ENCODE measurements at regions not wholly inside any gene's neighbourhood (a gene's known extent, or its start where the extent isn't known, plus 50 kb on each side); places are given as distances from the start of the nearest gene placed in this dataset.

GRCh38 chr18:70673831-70674230 is 385.0 kb downstream of the SOCS6 start:
- no peak overlapping the region for H3K4me3 ChIP-seq
- no peaks in the 10 kb centered on the region for H3K36me3 ChIP-seq
- peaks cover 0 to 12% of the 10 kb centered on the region in 2 donors for H3K9me3 ChIP-seq
- no peaks in the 10 kb centered on the region for H3K27me3 ChIP-seq
- DNase-seq (no peak), ATAC-seq (no peak)
- H3K4me1 ChIP-seq, result no peaks in the 10 kb centered on the region
- no peak overlapping the region for H3K27ac ChIP-seq
- no peak for TF ChIP-seq CTCF (IDR thresholded peaks at IDR 0.05)
- intact Hi-C loops (cut with DNase I), result no loop called here

GRCh38 chr18:70672581-70672980 is 383.7 kb downstream of the SOCS6 start:
- Histone ChIP-seq H3K4me3 (no peak overlapping the region), H3K36me3 (no peaks in the 10 kb centered on the region), H3K9me3 (peaks cover 0 to 16% of the 10 kb centered on the region in 2 donors), H3K4me1 (no peaks in the 10 kb centered on the region), H3K27ac (no peak overlapping the region), H3K27me3 (no peaks in the 10 kb centered on the region)
- DNase-seq, result no peak
- TF ChIP-seq CTCF (IDR thresholded peaks at IDR 0.05), result no peak
- no peak for ATAC-seq
- intact Hi-C loops (cut with DNase I), result no loop called here

- ATAC-seq (no peak), DNase-seq (no peak)
- H3K36me3 ChIP-seq, result no peaks in the 10 kb centered on the region
- H3K27ac ChIP-seq, result no peak overlapping the region
- peaks cover 0 to 18% of the 10 kb centered on the region in 2 donors for H3K9me3 ChIP-seq
- intact Hi-C loops (cut with DNase I), result no loop called here
- no peaks in the 10 kb centered on the region for H3K27me3 ChIP-seq
- no peak overlapping the region for H3K4me3 ChIP-seq
- H3K4me1 ChIP-seq, result no peaks in the 10 kb centered on the region
- no peak for TF ChIP-seq CTCF (IDR thresholded peaks at IDR 0.05)
These were observed 383.2 kb downstream of the SOCS6 start for GRCh38 chr18:70671889-70672565.

- ATAC-seq (no peak), DNase-seq (no peak)
- Histone ChIP-seq H3K4me3 (no peak overlapping the region), H3K9me3 (peaks cover 0 to 25% of the 10 kb centered on the region in 2 donors), H3K4me1 (no peaks in the 10 kb centered on the region), H3K27me3 (no peaks in the 10 kb centered on the region), H3K27ac (no peak overlapping the region), H3K36me3 (no peaks in the 10 kb centered on the region)
- no peak for TF ChIP-seq CTCF (IDR thresholded peaks at IDR 0.05)
- intact Hi-C loops (cut with DNase I), result no loop called here
These were observed 378.1 kb downstream of the SOCS6 start for GRCh38 chr18:70666936-70667335.

GRCh38 chr18:70663141-70663540 is 374.3 kb downstream of the SOCS6 start:
- Histone ChIP-seq H3K36me3 (no peaks in the 10 kb centered on the region), H3K27ac (no peak overlapping the region), H3K9me3 (peaks cover 0 to 11% of the 10 kb centered on the region in 2 donors), H3K4me3 (no peak overlapping the region), H3K4me1 (no peaks in the 10 kb centered on the region), H3K27me3 (no peaks in the 10 kb centered on the region)
- no peak for ATAC-seq
- intact Hi-C loops (cut with DNase I), result no loop called here
- TF ChIP-seq CTCF (IDR thresholded peaks at IDR 0.05), result no peak
- DNase-seq, result no peak

Data from left lung (tissue), 4 donors.